ENCODE measurements at regions not wholly inside any gene's neighbourhood (a gene's known extent, or its start where the extent isn't known, plus 50 kb on each side); places are given as distances from the start of the nearest gene placed in this dataset.

DNA sequence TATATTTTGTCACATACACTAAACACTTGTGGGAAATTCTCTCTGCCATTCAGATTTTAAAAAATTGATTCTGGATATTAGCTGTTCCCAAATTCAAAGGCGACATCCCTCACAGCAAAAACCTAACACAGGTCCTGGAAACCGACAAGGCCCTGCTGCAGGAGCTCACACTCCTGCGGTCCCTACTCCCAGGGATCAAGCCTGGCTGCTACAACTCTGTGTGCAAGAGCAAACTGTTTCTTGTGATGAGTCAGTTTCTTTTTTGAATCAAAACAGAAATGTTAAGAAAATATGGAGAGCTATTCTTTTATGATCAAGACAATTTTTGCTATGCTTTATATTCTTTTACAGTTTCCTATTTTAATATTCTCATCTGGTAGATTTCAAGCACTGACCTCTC lies 51.0 kb upstream of the TJP1 start:
- Histone ChIP-seq H3K14ac (ENCODE audit: insufficient read depth, low read length) (no peak overlapping the region), H4K91ac (ENCODE audit: insufficient read length, low read depth, low read length) (no peak overlapping the region), H2AK5ac (ENCODE audit: insufficient read length, low read length) (no peak overlapping the region), H2BK120ac (ENCODE audit: low read depth, low read length, poor library complexity, severe bottlenecking) (no peak overlapping the region), H3K18ac (ENCODE audit: insufficient read length, low read depth, low read length) (no peak overlapping the region), H3K23ac (ENCODE audit: insufficient read length, low read depth, low read length) (no peak overlapping the region), H3K23me2 (ENCODE audit: insufficient read length, low read depth, low read length, poor library complexity, severe bottlenecking) (no peaks in the 10 kb centered on the region), H3K4me2 (ENCODE audit: insufficient read depth, insufficient read length, low read length) (no peak overlapping the region), H3K27ac (ENCODE audit: insufficient read length, low read depth, low read length) (no peak overlapping the region), H3K56ac (ENCODE audit: insufficient read length, low read depth, low read length) (no peak overlapping the region), H2BK20ac (ENCODE audit: low read depth, low read length, poor library complexity, severe bottlenecking) (no peak overlapping the region), H2BK15ac (ENCODE audit: low read depth, low read length) (no peak overlapping the region), H3K79me2 (ENCODE audit: insufficient read depth, low read length) (no peaks in the 10 kb centered on the region), H3K4ac (ENCODE audit: low read depth, low read length) (no peak overlapping the region), H3T11ph (ENCODE audit: low read length) (no peak overlapping the region), H3K9me3 (ENCODE audit: control insufficient read depth, low read depth, low read length) (no peaks in the 10 kb centered on the region), H4K8ac (replicated peaks; ENCODE audit: insufficient read length, low read depth, low read length) (no peak overlapping the region), H3K4me1 (ENCODE audit: insufficient read depth, low read length) (no peaks in the 10 kb centered on the region), H3K9ac (ENCODE audit: extremely low read depth, insufficient read length, low read length) (no peak overlapping the region), H3K79me1 (ENCODE audit: insufficient read depth, low read depth, low read length, poor library complexity, severe bottlenecking) (no peaks in the 10 kb centered on the region), H3K27me3 (ENCODE audit: insufficient read depth, low read length) (no peaks in the 10 kb centered on the region), H4K20me1 (ENCODE audit: control insufficient read depth, insufficient read depth, insufficient read length) (no peaks in the 10 kb centered on the region), H2BK5ac (ENCODE audit: insufficient read length, low read length) (no peak overlapping the region), H4K5ac (ENCODE audit: insufficient read length, low read depth, low read length) (no peak overlapping the region), H2BK12ac (ENCODE audit: insufficient read length, low read depth, low read length) (no peak overlapping the region), H2AFZ (ENCODE audit: low read length) (no peak overlapping the region)
- DNase-seq, result no peak
- WGBS (ENCODE audit: extremely low coverage, insufficient read length, low lambda C conversion rate), result no CpG with 5 or more reads among the region's 3 CpGs
- no peaks in the 10 kb centered on the region for H3K36me3 Mint-ChIP-seq (ENCODE audit: insufficient read depth in 1 of 3, low read depth in 3 of 3)
- TF ChIP-seq, protein P1, sequence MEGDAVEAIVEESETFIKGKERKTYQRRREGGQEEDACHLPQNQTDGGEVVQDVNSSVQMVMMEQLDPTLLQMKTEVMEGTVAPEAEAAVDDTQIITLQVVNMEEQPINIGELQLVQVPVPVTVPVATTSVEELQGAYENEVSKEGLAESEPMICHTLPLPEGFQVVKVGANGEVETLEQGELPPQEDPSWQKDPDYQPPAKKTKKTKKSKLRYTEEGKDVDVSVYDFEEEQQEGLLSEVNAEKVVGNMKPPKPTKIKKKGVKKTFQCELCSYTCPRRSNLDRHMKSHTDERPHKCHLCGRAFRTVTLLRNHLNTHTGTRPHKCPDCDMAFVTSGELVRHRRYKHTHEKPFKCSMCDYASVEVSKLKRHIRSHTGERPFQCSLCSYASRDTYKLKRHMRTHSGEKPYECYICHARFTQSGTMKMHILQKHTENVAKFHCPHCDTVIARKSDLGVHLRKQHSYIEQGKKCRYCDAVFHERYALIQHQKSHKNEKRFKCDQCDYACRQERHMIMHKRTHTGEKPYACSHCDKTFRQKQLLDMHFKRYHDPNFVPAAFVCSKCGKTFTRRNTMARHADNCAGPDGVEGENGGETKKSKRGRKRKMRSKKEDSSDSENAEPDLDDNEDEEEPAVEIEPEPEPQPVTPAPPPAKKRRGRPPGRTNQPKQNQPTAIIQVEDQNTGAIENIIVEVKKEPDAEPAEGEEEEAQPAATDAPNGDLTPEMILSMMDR (conservative IDR thresholded peaks at IDR 0.05), result no peak
- H3K27ac Mint-ChIP-seq, result no peak overlapping the region
- H3K4me3 Mint-ChIP-seq, result no peak overlapping the region
- H3K4me1 Mint-ChIP-seq, result peaks cover 17 to 18% of the 10 kb centered on the region in 2 experiments
- H3K27me3 Mint-ChIP-seq (ENCODE audit: low read depth), result no peaks in the 10 kb centered on the region
- H3K9me3 Mint-ChIP-seq, result no peaks in the 10 kb centered on the region
